GM12873 (cell line): ENCODE measurements at regions not wholly inside any gene's neighbourhood (a gene's known extent, or its start where the extent isn't known, plus 50 kb on each side); places are given as distances from the start of the nearest gene placed in this dataset.

Experiments
- CTCF ChIP-seq: IDR thresholded peaks from 2 replicates; pipeline ENCODE4 v1.5.1; 2012; ENCODE audit warnings: low read depth, mild to moderate bottlenecking, moderate library complexity, low read length, control low read depth; ENCODE audit not compliant: insufficient read depth; ENCODE audit errors: missing control alignments

- TF ChIP-seq CTCF, result no peak
Measured at GRCh38 chr4:189235599-189235998, 705.1 kb upstream of the FRG1 start.

- no peak for TF ChIP-seq CTCF
Measured at GRCh38 chr4:189237340-189237739, 703.3 kb upstream of the FRG1 start.

- TF ChIP-seq CTCF, result no peak
Measured at GRCh38 chr4:189255636-189256035, 685.0 kb upstream of the FRG1 start.

GRCh38 chr4:189261475-189261874 lies 679.2 kb upstream of the FRG1 start:
- no peak for TF ChIP-seq CTCF

GRCh38 chr4:189265515-189265914 lies 675.2 kb upstream of the FRG1 start:
- no peak for TF ChIP-seq CTCF

GRCh38 chr4:189267312-189267965 lies 673.2 kb upstream of the FRG1 start:
- TF ChIP-seq CTCF, result no peak

GRCh38 chr4:189278597-189279165 lies 662.0 kb upstream of the FRG1 start:
- no peak for TF ChIP-seq CTCF
